Cardiac muscle cell (in vitro differentiated cells and primary cell): ENCODE measurements at regions not wholly inside any gene's neighbourhood (a gene's known extent, or its start where the extent isn't known, plus 50 kb on each side); places are given as distances from the start of the nearest gene placed in this dataset.

ENCODE experiments used
- DNase-seq, 2 donors: peaks; one replicate each; pipeline versions ENCODE4 v3.0.0 to v3.0.0-alpha.2; 2010 to 2017; ENCODE audit warnings: low read depth in 1 of 2, low spot score in 1 of 2
- H3K27ac ChIP-seq: fragments of 200-600 bp; sonication (generic); 2 replicates; pipeline ENCODE4 v1.5.1; 2016
- H3K27me3 ChIP-seq: fragments of 200-600 bp; sonication (generic); 2 replicates; pipeline ENCODE4 v1.6.0; 2016; ENCODE audit warnings: control low read depth
- H3K36me3 ChIP-seq: fragments of 200-600 bp; sonication (generic); 2 replicates; pipeline ENCODE4 v1.5.1; 2016; ENCODE audit warnings: control low read depth
- H3K4me1 ChIP-seq: fragments of 200-600 bp; sonication (generic); 2 replicates; pipeline ENCODE4 v1.8.1; 2017; ENCODE audit warnings: low read depth, mild to moderate bottlenecking, mixed run types
- H3K4me3 ChIP-seq: fragments of 200-600 bp; sonication (generic); 2 replicates; pipeline ENCODE4 v1.5.1; 2016; ENCODE audit warnings: mild to moderate bottlenecking
- H3K9me3 ChIP-seq: fragments of 200-600 bp; sonication (generic); 2 replicates; pipeline ENCODE4 v1.5.1; 2017; ENCODE audit warnings: low read depth, mild to moderate bottlenecking, control low read depth
- TF ChIP-seq, protein P1 (sequence below): IDR thresholded peaks from 2 replicates; pipeline ENCODE4 v1.5.1; 2012; ENCODE audit warnings: low read depth, mild to moderate bottlenecking, low read length

- Histone ChIP-seq H3K27ac (no peak overlapping the region), H3K4me3 (no peak overlapping the region), H3K4me1 (no peaks in the 10 kb centered on the region), H3K27me3 (no peaks in the 10 kb centered on the region), H3K9me3 (no peaks in the 10 kb centered on the region), H3K36me3 (no peaks in the 10 kb centered on the region)
- TF ChIP-seq, protein P1, sequence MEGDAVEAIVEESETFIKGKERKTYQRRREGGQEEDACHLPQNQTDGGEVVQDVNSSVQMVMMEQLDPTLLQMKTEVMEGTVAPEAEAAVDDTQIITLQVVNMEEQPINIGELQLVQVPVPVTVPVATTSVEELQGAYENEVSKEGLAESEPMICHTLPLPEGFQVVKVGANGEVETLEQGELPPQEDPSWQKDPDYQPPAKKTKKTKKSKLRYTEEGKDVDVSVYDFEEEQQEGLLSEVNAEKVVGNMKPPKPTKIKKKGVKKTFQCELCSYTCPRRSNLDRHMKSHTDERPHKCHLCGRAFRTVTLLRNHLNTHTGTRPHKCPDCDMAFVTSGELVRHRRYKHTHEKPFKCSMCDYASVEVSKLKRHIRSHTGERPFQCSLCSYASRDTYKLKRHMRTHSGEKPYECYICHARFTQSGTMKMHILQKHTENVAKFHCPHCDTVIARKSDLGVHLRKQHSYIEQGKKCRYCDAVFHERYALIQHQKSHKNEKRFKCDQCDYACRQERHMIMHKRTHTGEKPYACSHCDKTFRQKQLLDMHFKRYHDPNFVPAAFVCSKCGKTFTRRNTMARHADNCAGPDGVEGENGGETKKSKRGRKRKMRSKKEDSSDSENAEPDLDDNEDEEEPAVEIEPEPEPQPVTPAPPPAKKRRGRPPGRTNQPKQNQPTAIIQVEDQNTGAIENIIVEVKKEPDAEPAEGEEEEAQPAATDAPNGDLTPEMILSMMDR, result no peak
- no peak for DNase-seq
Observed at GRCh38 chr16:13809765-13810164, 110.2 kb upstream of the ERCC4 start.

DNA sequence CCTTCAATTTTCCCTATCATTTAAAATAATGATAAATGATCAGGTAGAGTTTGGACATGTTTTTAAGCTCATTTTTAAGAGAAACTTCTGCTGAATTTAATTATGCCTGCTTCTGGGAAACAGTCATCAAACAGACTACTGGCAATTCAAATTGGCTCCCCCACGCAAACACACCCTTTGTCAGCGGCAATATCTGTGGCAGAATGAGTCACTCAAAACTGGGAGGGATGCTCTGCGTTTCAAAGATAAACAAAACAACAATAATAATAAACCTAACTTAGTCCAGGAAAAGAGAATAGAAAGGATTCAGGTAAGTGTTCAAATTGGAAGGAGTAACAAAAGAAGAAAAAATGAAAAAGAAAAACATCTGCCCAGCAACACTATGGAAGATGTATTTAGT, 108.1 kb upstream of the ERCC4 start:
- Histone ChIP-seq H3K9me3 (no peaks in the 10 kb centered on the region), H3K36me3 (no peaks in the 10 kb centered on the region), H3K4me3 (no peak overlapping the region), H3K27me3 (no peaks in the 10 kb centered on the region), H3K4me1 (no peaks in the 10 kb centered on the region), H3K27ac (no peak overlapping the region)
- no peak for DNase-seq
- TF ChIP-seq, protein P1, result no peak

GRCh38 chr16:13816701-13817100, 103.3 kb upstream of the ERCC4 start:
- Histone ChIP-seq H3K9me3 (no peaks in the 10 kb centered on the region), H3K27me3 (no peaks in the 10 kb centered on the region), H3K36me3 (no peaks in the 10 kb centered on the region), H3K4me1 (no peaks in the 10 kb centered on the region), H3K4me3 (no peak overlapping the region), H3K27ac (no peak overlapping the region)
- DNase-seq, result no peak
- TF ChIP-seq, protein P1, result no peak

DNA sequence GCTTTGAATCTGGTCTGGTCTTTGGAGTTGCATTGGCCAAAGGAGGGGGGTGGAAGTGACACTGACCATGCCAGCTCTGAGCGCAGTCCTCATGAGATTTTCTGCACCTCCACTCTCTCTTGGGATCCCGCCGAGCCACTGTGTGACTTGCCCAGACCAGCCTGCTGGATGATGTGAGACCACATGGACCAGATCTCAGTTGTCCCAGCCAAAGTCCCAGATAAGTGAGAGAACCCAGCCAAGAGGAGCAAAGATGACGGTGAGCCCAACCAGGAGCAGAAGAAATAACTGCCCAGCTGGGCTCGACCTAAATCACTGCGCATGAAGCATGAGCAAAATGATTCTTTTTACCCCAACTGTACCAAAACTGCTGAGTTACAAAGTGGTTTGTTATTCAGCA, 96.5 kb upstream of the ERCC4 start:
- TF ChIP-seq, protein P1, result no peak
- Histone ChIP-seq H3K27me3 (no peaks in the 10 kb centered on the region), H3K36me3 (no peaks in the 10 kb centered on the region), H3K27ac (no peak overlapping the region), H3K9me3 (no peaks in the 10 kb centered on the region), H3K4me3 (no peak overlapping the region), H3K4me1 (no peaks in the 10 kb centered on the region)
- DNase-seq, result no peak

- no peak for DNase-seq
- Histone ChIP-seq H3K4me3 (no peak overlapping the region), H3K9me3 (no peaks in the 10 kb centered on the region), H3K4me1 (no peaks in the 10 kb centered on the region), H3K36me3 (no peaks in the 10 kb centered on the region), H3K27me3 (no peaks in the 10 kb centered on the region), H3K27ac (no peak overlapping the region)
- TF ChIP-seq, protein P1, result no peak
Observed at GRCh38 chr16:13829697-13830299, 90.2 kb upstream of the ERCC4 start.

DNA sequence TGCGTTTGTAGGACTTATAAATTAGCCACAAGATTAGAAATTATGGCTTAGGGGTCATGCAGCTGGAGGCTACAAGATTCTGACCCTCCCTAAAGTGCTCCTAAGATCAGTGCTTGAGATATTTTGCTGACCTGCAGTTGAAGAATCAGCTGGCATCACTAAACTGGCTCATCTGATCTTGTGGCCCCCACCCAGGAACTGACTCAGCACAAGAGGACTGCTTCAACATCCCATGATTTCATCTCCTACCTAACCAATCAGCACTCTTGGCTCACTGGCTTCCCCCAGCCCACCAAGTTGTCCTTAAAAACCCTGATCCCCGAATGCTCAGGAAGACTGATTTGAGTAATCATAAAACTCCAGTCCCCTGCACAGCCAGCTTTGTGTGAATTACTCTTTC, 86.4 kb upstream of the ERCC4 start:
- no peak overlapping the region for H3K4me3 ChIP-seq
- no peaks in the 10 kb centered on the region for H3K27me3 ChIP-seq
- H3K27ac ChIP-seq, result no peak overlapping the region
- DNase-seq, result no peak
- no peaks in the 10 kb centered on the region for H3K36me3 ChIP-seq
- no peaks in the 10 kb centered on the region for H3K9me3 ChIP-seq
- H3K4me1 ChIP-seq, result no peaks in the 10 kb centered on the region
- TF ChIP-seq, protein P1, result no peak
